Stomach (tissue), 8 donors: ENCODE measurements at regions not wholly inside any gene's neighbourhood (a gene's known extent, or its start where the extent isn't known, plus 50 kb on each side); places are given as distances from the start of the nearest gene placed in this dataset.

ENCODE experiments used
- DNase-seq, 2 donors: peaks; one replicate each; pipeline versions ENCODE4 v3.0.0 to v3.0.0-alpha.2; 2013 to 2019
- H3K27ac ChIP-seq, 5 donors: fragments of 200-600 bp in 4 of 5; sonication (generic) in 4 of 5; one replicate each; pipeline ENCODE4 v1.5.1; 2013 to 2019; ENCODE audit warnings: mild to moderate bottlenecking in 1 of 5, moderate library complexity in 1 of 5
- H3K27me3 ChIP-seq, 3 donors: fragments of 200-600 bp; sonication (generic); one replicate each; pipeline ENCODE4 v1.5.1; 2017 to 2019; ENCODE audit warnings: mixed run types in 1 of 3
- H3K36me3 ChIP-seq, 4 donors: fragments of 200-600 bp; sonication (generic); 1 replicate in 3 of 4; 2 replicates in 1 of 4; pipeline ENCODE4 v1.5.1; 2016 to 2019
- H3K4me1 ChIP-seq, 4 donors: fragments of 200-600 bp; sonication (generic); one replicate each; pipeline ENCODE4 v1.5.1; 2016 to 2019
- H3K4me3 ChIP-seq, 4 donors: fragments of 200-600 bp; sonication (generic) in 3 of 4; one replicate each; pipeline ENCODE4 v1.5.1; 2016 to 2019; ENCODE audit warnings: mild to moderate bottlenecking in 1 of 4
- H3K9me3 ChIP-seq, 4 donors: fragments of 200-600 bp; sonication (generic); one replicate each; pipeline ENCODE4 v1.5.1; 2016 to 2019
- CTCF ChIP-seq, 7 experiments: fragments of 450-650 bp in 4 of 7; fragments of 200-600 bp in 3 of 7; sonication (generic) in 3 of 7; IDR thresholded peaks; one replicate each; pipeline ENCODE4 v1.5.1; 2016 to 2019; ENCODE audit warnings: antibody characterized with exemption in 7 of 7, control low read depth in 2 of 7, mild to moderate bottlenecking in 1 of 7
- EP300 ChIP-seq: sonication (generic); formaldehyde crosslinking; IDR thresholded peaks from one replicate; pipeline ENCODE4 v1.6.1; 2017; ENCODE audit warnings: antibody characterized with exemption
- POLR2A ChIP-seq, 4 donors: fragments of 450-650 bp; IDR thresholded peaks; one replicate each; pipeline ENCODE4 v1.6.1; 2016; ENCODE audit warnings: antibody characterized with exemption in 4 of 4, control low read depth in 2 of 4, mild to moderate bottlenecking in 1 of 4, moderate library complexity in 1 of 4
- POLR2AphosphoS5 ChIP-seq, 3 donors: sonication (generic); formaldehyde crosslinking; IDR thresholded peaks; one replicate each; pipeline ENCODE4 v1.6.1; 2016; ENCODE audit warnings: antibody characterized with exemption in 3 of 3
- WGBS, 5 donors: extraction: QIAGEN DNeasy Blood & Tissue Kit in 3 of 5; methylation state at CpG; one replicate each; pipeline versions ENCODE4 v1.1.5 to v1.1.7; 2013 to 2018; 5-methylcytosine and 5-hydroxymethylcytosine counted together
- intact Hi-C: fragments of 100-400 bp; cut with DNase I; formaldehyde crosslinking; loops from one replicate; pipeline ENCODE4 v1.15.1; 2023; ENCODE audit warnings: low total_unique reads
- donor health status: healthy with polysubstance abuse.
- donor health status: Bipolar disorder and iron deficiency.
- donor health status: healthy.

- H3K27me3 ChIP-seq = no peaks in the 10 kb centered on the region
- 82 to 87% (median 84%) methylated on average over 5 of the region's 5 CpGs for WGBS, 5 donors
Observed at GRCh38 chr13:44046428-44046827, 166.7 kb downstream of the LACC1 start.

GRCh38 chr13:44048326-44048725 lies 168.6 kb downstream of the LACC1 start:
- 71 to 83% (median 75%) methylated on average over 3 of the region's 3 CpGs for WGBS, 5 donors
- Histone ChIP-seq H3K4me1 (peaks cover 0 to 30% (median 24%) of the 10 kb centered on the region in 4 donors), H3K27me3 (no peaks in the 10 kb centered on the region), H3K36me3 (no peaks in the 10 kb centered on the region), H3K27ac (no peak overlapping the region), H3K4me3 (no peak overlapping the region), H3K9me3 (no peaks in the 10 kb centered on the region)
- no peak for DNase-seq
- intact Hi-C loops = loop anchor here (10.0 kb wide), 1 partner anchor 144 kb away; no protein-coding TSS in a partner anchor
- TF ChIP-seq POLR2AphosphoS5 (IDR thresholded peaks at IDR 0.05) (no peak), CTCF (IDR thresholded peaks at IDR 0.05) (peak in 1 of 7 experiments; percentile 19)

More at GRCh38 chr13:44046428-44046827, 166.7 kb downstream of the LACC1 start:
- Histone ChIP-seq H3K9me3 (no peaks in the 10 kb centered on the region), H3K4me3 (no peak overlapping the region), H3K27ac (no peak overlapping the region), H3K36me3 (no peaks in the 10 kb centered on the region), H3K4me1 (peaks cover 0 to 12% (median 9%) of the 10 kb centered on the region in 4 donors)
- intact Hi-C loops = loop anchor here (10.0 kb wide), 1 partner anchor 142 kb away; no protein-coding TSS in a partner anchor
- no peak for TF ChIP-seq EP300
- TF ChIP-seq POLR2A (IDR thresholded peaks at IDR 0.05) = no peak
- no peak for TF ChIP-seq POLR2AphosphoS5 (IDR thresholded peaks at IDR 0.05)
- TF ChIP-seq CTCF (IDR thresholded peaks at IDR 0.05) = no peak
- DNase-seq = no peak

GRCh38 chr13:44049081-44049945 lies 169.6 kb downstream of the LACC1 start:
- Histone ChIP-seq H3K9me3 (no peaks in the 10 kb centered on the region), H3K27ac (no peak overlapping the region), H3K4me3 (no peak overlapping the region), H3K27me3 (no peaks in the 10 kb centered on the region), H3K36me3 (no peaks in the 10 kb centered on the region), H3K4me1 (peaks cover 0 to 34% (median 29%) of the 10 kb centered on the region in 4 donors)
- intact Hi-C loops = loop anchor here (10.0 kb wide), 1 partner anchor 145 kb away; no protein-coding TSS in a partner anchor
- WGBS, 5 donors = 56 to 76% (median 71%) methylated on average over 3 of the region's 3 CpGs
- no peak for DNase-seq
- TF ChIP-seq CTCF (IDR thresholded peaks at IDR 0.05) = no peak
- TF ChIP-seq POLR2A (IDR thresholded peaks at IDR 0.05) = no peak
- no peak for TF ChIP-seq POLR2AphosphoS5 (IDR thresholded peaks at IDR 0.05)
- TF ChIP-seq EP300 = no peak

- WGBS, 5 donors = 13 to 24% (median 20%) methylated on average over 3 of the region's 3 CpGs
- TF ChIP-seq CTCF (IDR thresholded peaks at IDR 0.05) = peak in 5 of 7 experiments; percentile 48 to 81 (median 75)
- TF ChIP-seq EP300 = no peak
- TF ChIP-seq POLR2AphosphoS5 (IDR thresholded peaks at IDR 0.05) = no peak
- TF ChIP-seq POLR2A (IDR thresholded peaks at IDR 0.05) = no peak
- H3K4me1 ChIP-seq = peaks cover 4 to 38% (median 29%) of the 10 kb centered on the region in 4 donors
- DNase-seq = peak in 1 of 2 donors; percentile 71
- H3K9me3 ChIP-seq = no peaks in the 10 kb centered on the region
- intact Hi-C loops = loop anchor here (5.0 kb wide), 1 partner anchor 387 kb away; no protein-coding TSS in a partner anchor
- peak overlapping the region in 2 of 5 donors; percentile 2 to 37 for H3K27ac ChIP-seq
- H3K4me3 ChIP-seq = no peak overlapping the region
- no peaks in the 10 kb centered on the region for H3K36me3 ChIP-seq
- H3K27me3 ChIP-seq = no peaks in the 10 kb centered on the region
Observed at GRCh38 chr13:44050450-44051063, 170.9 kb downstream of the LACC1 start.
